HepG2 (cell line): ENCODE measurements at regions not wholly inside any gene's neighbourhood (a gene's known extent, or its start where the extent isn't known, plus 50 kb on each side); places are given as distances from the start of the nearest gene placed in this dataset.
"Not testable (repeated sequence)": the region's sequence is repeated elsewhere in the genome, so short reads cannot be mapped to it uniquely, and the experiment has no call there.

ENCODE experiments used
- ATAC-seq: fragments of 200-7000 bp; cut with Tn5 transposase; 3 replicates; pipeline ENCODE4 v1.9.1; 2020; ENCODE audit warnings: mild to moderate bottlenecking, moderate library complexity
- BruUV-seq: library from RNA; stranded (reverse); fragments of 400-500 nt; replicated peaks from 2 replicates; lab custom pipeline; 2021; lab: Mats Ljungman, UMichigan
- CTCF ChIA-PET: fragments of 300-600 bp; formaldehyde crosslinking; extraction: SDS; loops from one replicate; lab custom pipeline; 2021; ENCODE audit warnings: low total read pairs, inconsistent platforms, low intra/inter-chr PET ratio; lab: Yijun Ruan, JAX
- POLR2A ChIA-PET: fragments of 350-600 bp; sonication (Branson Sonifier 250); formaldehyde crosslinking; loops from one replicate; lab custom pipeline; 2020; ENCODE audit warnings: antibody characterized with exemption, inconsistent platforms; lab: Yijun Ruan, JAX
- DNase-seq: peaks from one replicate; pipeline ENCODE4 v3.0.0-alpha.2; 2015; ENCODE audit warnings: low spot score
- FAIRE-seq: peaks from 3 replicates; lab custom pipeline; 2011; peaks lifted over from hg19 to GRCh38; lab: Jason Lieb, UNC
- H2AFZ ChIP-seq: one replicate; pipeline ENCODE4 v1.6.1; 2011; ENCODE audit warnings: low read length, inconsistent platforms
- H3K27ac ChIP-seq: fragments of 300-600 bp; 3 replicates; pipeline ENCODE4 v1.8.0; 2011; ENCODE audit warnings: mixed run types, mild to moderate bottlenecking, mixed read lengths, low read length, inconsistent platforms; ENCODE audit not compliant: insufficient read depth; ENCODE audit errors: extremely low read length
- H3K27me3 ChIP-seq, 2 experiments: fragments of 200-600 bp in 1 of 2; 2 replicates in 1 of 2; 3 replicates in 1 of 2; pipeline versions ENCODE4 v1.6.0 to v1.8.0; 2011; ENCODE audit warnings: low read length in 2 of 2, mild to moderate bottlenecking in 2 of 2, moderate library complexity in 2 of 2, inconsistent platforms in 1 of 2; ENCODE audit not compliant: insufficient read depth in 2 of 2, control insufficient read depth in 1 of 2
- H3K36me3 ChIP-seq, 2 experiments: fragments of 200-600 bp in 1 of 2; replicated peaks in 1 of 2; 2 replicates in 1 of 2; 3 replicates in 1 of 2; pipeline versions ENCODE4 v1.5.1 to v1.8.0; 2011; ENCODE audit warnings: low read length in 2 of 2, inconsistent platforms in 1 of 2; ENCODE audit not compliant: insufficient read depth in 2 of 2, control insufficient read depth in 1 of 2
- H3K4me1 ChIP-seq: 2 replicates; pipeline ENCODE4 v1.5.1; 2012; ENCODE audit warnings: low read length, inconsistent platforms; ENCODE audit not compliant: insufficient read depth
- H3K4me2 ChIP-seq: 2 replicates; pipeline ENCODE4 v1.6.0; 2011; ENCODE audit warnings: low read depth, low read length, inconsistent platforms
- H3K4me3 ChIP-seq, 3 experiments: fragments of 200-600 bp in 1 of 3; sonication (generic), shearing (Covaris generic) in 1 of 3; replicated peaks in 1 of 3; 2 replicates each; pipeline ENCODE4 v1.5.1; 2011 to 2016; ENCODE audit warnings: low read length in 3 of 3, inconsistent platforms in 2 of 3, low read depth in 2 of 3, mild to moderate bottlenecking in 2 of 3, control low read depth in 1 of 3, mixed read lengths in 1 of 3; ENCODE audit not compliant: insufficient read depth in 1 of 3
- H3K79me2 ChIP-seq: one replicate; pipeline ENCODE4 v1.6.1; 2011; ENCODE audit warnings: low read length, inconsistent platforms; ENCODE audit not compliant: insufficient read depth
- H3K9ac ChIP-seq: 2 replicates; pipeline ENCODE4 v1.6.0; 2011; ENCODE audit warnings: mild to moderate bottlenecking, low read depth, low read length, inconsistent platforms; ENCODE audit not compliant: insufficient read depth
- H3K9me3 ChIP-seq: 2 replicates; pipeline ENCODE4 v1.5.1; 2012; ENCODE audit warnings: mild to moderate bottlenecking, low read length
- H4K20me1 ChIP-seq: 2 replicates; pipeline ENCODE4 v1.6.0; 2011; ENCODE audit warnings: inconsistent platforms, mild to moderate bottlenecking, low read length, moderate library complexity; ENCODE audit not compliant: insufficient read depth
- CENPX ChIP-seq: sonication (generic); formaldehyde crosslinking; IDR thresholded peaks from 2 replicates; pipeline ENCODE4 v1.9.0; 2021; ENCODE audit warnings: mild to moderate bottlenecking, missing genetic modification reagents, moderate library complexity
- JARID2 ChIP-seq: sonication (generic); formaldehyde crosslinking; IDR thresholded peaks from 2 replicates; pipeline ENCODE4 v1.8.1; 2023; ENCODE audit warnings: missing genetic modification reagents, inconsistent platforms; ENCODE audit not compliant: insufficient replicate concordance
- KMT2A ChIP-seq: sonication (generic); formaldehyde crosslinking; IDR thresholded peaks from 2 replicates; pipeline ENCODE4 v1.4.0; 2020; ENCODE audit warnings: missing genetic modification reagents
- MEF2D ChIP-seq: sonication (generic); formaldehyde crosslinking; IDR thresholded peaks from 2 replicates; pipeline ENCODE4 v1.5.1; 2020; ENCODE audit warnings: mild to moderate bottlenecking, missing genetic modification reagents
- PAF1 ChIP-seq: IDR thresholded peaks from 2 replicates; pipeline ENCODE4 v1.6.1; 2016; ENCODE audit warnings: missing genetic modification reagents, missing compliant biosample characterization
- ZNF136 ChIP-seq: sonication (generic); formaldehyde crosslinking; IDR thresholded peaks from 2 replicates; pipeline ENCODE4 v1.8.1; 2022; ENCODE audit warnings: low read depth, mild to moderate bottlenecking, moderate library complexity, missing genetic modification reagents
- ZNF431 ChIP-seq: sonication (generic); formaldehyde crosslinking; IDR thresholded peaks from 2 replicates; pipeline ENCODE4 v1.9.0; 2022; ENCODE audit warnings: missing genetic modification reagents, low read depth, mild to moderate bottlenecking, borderline replicate concordance
- ZNF556 ChIP-seq: sonication (generic); formaldehyde crosslinking; IDR thresholded peaks from 2 replicates; pipeline ENCODE4 v1.4.0; 2020; ENCODE audit warnings: mild to moderate bottlenecking, missing genetic modification reagents, borderline replicate concordance
- WGBS: methylation state at CpG from one replicate; pipeline ENCODE4 v1.1.6; 2017; ENCODE audit warnings: low lambda C conversion rate; 5-methylcytosine and 5-hydroxymethylcytosine counted together
- in situ Hi-C: cut with HindIII; loops from 2 replicates; pipeline ENCODE4 v1.10.0; 2017; ENCODE audit warnings: low pct_unique_long_range_greater_than_20kb; ENCODE audit not compliant: extremely low pct_ligation_motif_present
- intact Hi-C: fragments of 100-400 bp; cut with micrococcal nuclease; formaldehyde crosslinking; loops from one replicate; pipeline ENCODE4 v1.10.0; 2022; ENCODE audit not compliant: unreplicated experiment
- TF ChIP-seq, protein P1 (sequence below): sonication (generic); formaldehyde crosslinking; IDR thresholded peaks from 2 replicates; pipeline ENCODE4 v1.4.0; 2020; ENCODE audit warnings: missing genetic modification reagents
- TF ChIP-seq, protein P2 (sequence below): sonication (generic); formaldehyde crosslinking; IDR thresholded peaks from 2 replicates; pipeline ENCODE4 v1.8.0; 2022; ENCODE audit warnings: mild to moderate bottlenecking, missing genetic modification reagents, moderate library complexity
- TF ChIP-seq, protein P3 (sequence below): sonication (generic); formaldehyde crosslinking; IDR thresholded peaks from 2 replicates; pipeline ENCODE4 v1.8.1; 2022; ENCODE audit warnings: low read depth, mild to moderate bottlenecking, missing genetic modification reagents

DNA sequence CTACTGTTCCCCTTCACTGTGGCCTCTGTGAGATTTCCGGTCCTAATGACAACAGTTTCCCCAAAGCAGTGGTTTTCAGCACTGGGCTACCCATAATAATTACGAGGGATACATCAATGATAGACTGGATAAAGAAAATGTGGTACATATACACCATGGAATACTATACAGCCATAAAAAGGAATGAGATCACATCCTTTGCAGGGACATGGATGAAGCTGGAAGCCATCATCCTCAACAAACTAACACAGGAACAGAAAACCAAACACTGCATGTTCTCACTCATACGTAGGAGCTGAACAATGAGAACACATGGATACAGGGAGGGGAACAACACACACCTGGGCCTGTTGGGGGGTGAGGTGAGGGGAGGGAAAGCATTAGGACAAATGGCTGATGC is 53.3 kb upstream of the NANOS1 start:
- intact Hi-C loops, POLR2A ChIA-PET, FAIRE-seq: not testable (repeated sequence)

DNA sequence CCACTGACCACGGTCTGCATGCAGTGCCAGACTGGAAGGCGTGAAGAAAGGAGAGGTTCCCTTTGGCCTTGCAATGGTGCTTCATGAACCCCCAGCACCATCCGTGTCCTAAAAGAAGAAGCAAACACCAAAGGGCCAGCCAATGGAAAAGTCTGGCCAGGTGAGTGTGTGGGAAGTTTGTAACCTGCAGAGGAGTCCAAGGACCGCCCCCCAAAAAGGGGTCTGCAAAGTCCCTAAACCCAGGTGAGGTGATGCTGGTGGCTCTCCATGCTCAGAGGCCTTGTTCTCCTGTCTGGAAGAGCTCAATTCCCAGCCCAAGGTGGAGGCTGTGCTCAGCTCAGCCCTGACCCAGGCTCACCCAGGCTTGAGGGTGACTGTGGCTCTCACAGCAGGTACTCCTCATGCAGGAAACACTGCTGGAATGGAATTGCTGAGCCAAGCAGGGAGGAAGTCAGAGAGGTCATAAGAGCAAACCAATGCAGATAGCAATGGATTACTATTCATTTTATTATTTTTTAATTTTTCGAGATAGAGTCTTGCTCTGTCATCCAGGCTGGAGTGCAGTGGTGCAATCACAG is 52.4 kb upstream of the NANOS1 start:
- no TSS peak for BruUV-seq
- intact Hi-C loops (no loop called here), in situ Hi-C loops (no loop called here)
- FAIRE-seq = no peak
- Histone ChIP-seq H3K4me3 (no peak overlapping the region), H3K36me3 (no peaks in the 10 kb centered on the region), H3K79me2 (no peaks in the 10 kb centered on the region), H2AFZ (no peak overlapping the region), H3K4me2 (no peak overlapping the region), H3K27me3 (peaks cover 0 to 11% of the 10 kb centered on the region in 2 experiments; a peak in 3 of 5 replicates), H4K20me1 (no peaks in the 10 kb centered on the region), H3K4me1 (no peaks in the 10 kb centered on the region), H3K9me3 (no peaks in the 10 kb centered on the region; the same call in 1 of the 2 replicates), H3K9ac (no peak overlapping the region), H3K27ac (no peak overlapping the region)
- CTCF ChIA-PET = no interaction called here
- no peak for DNase-seq
- no peak for ATAC-seq
- 5% methylated on average over 5 of the region's 5 CpGs for WGBS
- POLR2A ChIA-PET = no interaction called here
- no peak for TF ChIP-seq KMT2A
- TF ChIP-seq JARID2 (CRISPR knock-in tag) = no peak
- no peak for TF ChIP-seq PAF1 (CRISPR knock-in tag)
- TF ChIP-seq MEF2D (CRISPR knock-in tag) = no peak
- TF ChIP-seq, protein P1, sequence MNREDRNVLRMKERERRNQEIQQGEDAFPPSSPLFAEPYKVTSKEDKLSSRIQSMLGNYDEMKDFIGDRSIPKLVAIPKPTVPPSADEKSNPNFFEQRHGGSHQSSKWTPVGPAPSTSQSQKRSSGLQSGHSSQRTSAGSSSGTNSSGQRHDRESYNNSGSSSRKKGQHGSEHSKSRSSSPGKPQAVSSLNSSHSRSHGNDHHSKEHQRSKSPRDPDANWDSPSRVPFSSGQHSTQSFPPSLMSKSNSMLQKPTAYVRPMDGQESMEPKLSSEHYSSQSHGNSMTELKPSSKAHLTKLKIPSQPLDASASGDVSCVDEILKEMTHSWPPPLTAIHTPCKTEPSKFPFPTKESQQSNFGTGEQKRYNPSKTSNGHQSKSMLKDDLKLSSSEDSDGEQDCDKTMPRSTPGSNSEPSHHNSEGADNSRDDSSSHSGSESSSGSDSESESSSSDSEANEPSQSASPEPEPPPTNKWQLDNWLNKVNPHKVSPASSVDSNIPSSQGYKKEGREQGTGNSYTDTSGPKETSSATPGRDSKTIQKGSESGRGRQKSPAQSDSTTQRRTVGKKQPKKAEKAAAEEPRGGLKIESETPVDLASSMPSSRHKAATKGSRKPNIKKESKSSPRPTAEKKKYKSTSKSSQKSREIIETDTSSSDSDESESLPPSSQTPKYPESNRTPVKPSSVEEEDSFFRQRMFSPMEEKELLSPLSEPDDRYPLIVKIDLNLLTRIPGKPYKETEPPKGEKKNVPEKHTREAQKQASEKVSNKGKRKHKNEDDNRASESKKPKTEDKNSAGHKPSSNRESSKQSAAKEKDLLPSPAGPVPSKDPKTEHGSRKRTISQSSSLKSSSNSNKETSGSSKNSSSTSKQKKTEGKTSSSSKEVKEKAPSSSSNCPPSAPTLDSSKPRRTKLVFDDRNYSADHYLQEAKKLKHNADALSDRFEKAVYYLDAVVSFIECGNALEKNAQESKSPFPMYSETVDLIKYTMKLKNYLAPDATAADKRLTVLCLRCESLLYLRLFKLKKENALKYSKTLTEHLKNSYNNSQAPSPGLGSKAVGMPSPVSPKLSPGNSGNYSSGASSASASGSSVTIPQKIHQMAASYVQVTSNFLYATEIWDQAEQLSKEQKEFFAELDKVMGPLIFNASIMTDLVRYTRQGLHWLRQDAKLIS (CRISPR knock-in tag) = no peak
- no peak for TF ChIP-seq ZNF431 (CRISPR knock-in tag)
- TF ChIP-seq, protein P2, sequence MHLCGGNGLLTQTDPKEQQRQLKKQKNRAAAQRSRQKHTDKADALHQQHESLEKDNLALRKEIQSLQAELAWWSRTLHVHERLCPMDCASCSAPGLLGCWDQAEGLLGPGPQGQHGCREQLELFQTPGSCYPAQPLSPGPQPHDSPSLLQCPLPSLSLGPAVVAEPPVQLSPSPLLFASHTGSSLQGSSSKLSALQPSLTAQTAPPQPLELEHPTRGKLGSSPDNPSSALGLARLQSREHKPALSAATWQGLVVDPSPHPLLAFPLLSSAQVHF (CRISPR knock-in tag) = no peak
- TF ChIP-seq ZNF136 = no peak
- no peak for TF ChIP-seq ZNF556 (CRISPR knock-in tag)
- TF ChIP-seq, protein P3, sequence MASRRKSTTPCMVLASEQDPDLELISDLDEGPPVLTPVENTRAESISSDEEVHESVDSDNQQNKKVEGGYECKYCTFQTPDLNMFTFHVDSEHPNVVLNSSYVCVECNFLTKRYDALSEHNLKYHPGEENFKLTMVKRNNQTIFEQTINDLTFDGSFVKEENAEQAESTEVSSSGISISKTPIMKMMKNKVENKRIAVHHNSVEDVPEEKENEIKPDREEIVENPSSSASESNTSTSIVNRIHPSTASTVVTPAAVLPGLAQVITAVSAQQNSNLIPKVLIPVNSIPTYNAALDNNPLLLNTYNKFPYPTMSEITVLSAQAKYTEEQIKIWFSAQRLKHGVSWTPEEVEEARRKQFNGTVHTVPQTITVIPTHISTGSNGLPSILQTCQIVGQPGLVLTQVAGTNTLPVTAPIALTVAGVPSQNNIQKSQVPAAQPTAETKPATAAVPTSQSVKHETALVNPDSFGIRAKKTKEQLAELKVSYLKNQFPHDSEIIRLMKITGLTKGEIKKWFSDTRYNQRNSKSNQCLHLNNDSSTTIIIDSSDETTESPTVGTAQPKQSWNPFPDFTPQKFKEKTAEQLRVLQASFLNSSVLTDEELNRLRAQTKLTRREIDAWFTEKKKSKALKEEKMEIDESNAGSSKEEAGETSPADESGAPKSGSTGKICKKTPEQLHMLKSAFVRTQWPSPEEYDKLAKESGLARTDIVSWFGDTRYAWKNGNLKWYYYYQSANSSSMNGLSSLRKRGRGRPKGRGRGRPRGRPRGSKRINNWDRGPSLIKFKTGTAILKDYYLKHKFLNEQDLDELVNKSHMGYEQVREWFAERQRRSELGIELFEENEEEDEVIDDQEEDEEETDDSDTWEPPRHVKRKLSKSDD (CRISPR knock-in tag) = no peak
- no peak for TF ChIP-seq CENPX (CRISPR knock-in tag)

More for the DNA sequence above, 53.3 kb upstream of the NANOS1 start:
- H4K20me1 ChIP-seq, H3K9me3 ChIP-seq, DNase-seq, CTCF ChIA-PET, BruUV-seq, H3K4me1 ChIP-seq, H3K4me2 ChIP-seq, H3K27me3 ChIP-seq, H3K36me3 ChIP-seq, H3K9ac ChIP-seq, in situ Hi-C loops, H2AFZ ChIP-seq, H3K4me3 ChIP-seq, H3K27ac ChIP-seq, ATAC-seq, H3K79me2 ChIP-seq: not testable (repeated sequence)
- 18% methylated on average over 3 of the region's 3 CpGs for WGBS
